NCI-H2196 (cell line): ENCODE measurements at regions not wholly inside any gene's neighbourhood (a gene's known extent, or its start where the extent isn't known, plus 50 kb on each side); places are given as distances from the start of the nearest gene placed in this dataset.

Experiments used
- DNase-seq: peaks from one replicate; lab custom pipeline; 2025; ENCODE audit not compliant: unreplicated experiment; lab: John Stamatoyannopoulos, UW

GRCh38 chr9:134502266-134502791, 139.3 kb upstream of the COL5A1 start:
- no peak for DNase-seq

DNA sequence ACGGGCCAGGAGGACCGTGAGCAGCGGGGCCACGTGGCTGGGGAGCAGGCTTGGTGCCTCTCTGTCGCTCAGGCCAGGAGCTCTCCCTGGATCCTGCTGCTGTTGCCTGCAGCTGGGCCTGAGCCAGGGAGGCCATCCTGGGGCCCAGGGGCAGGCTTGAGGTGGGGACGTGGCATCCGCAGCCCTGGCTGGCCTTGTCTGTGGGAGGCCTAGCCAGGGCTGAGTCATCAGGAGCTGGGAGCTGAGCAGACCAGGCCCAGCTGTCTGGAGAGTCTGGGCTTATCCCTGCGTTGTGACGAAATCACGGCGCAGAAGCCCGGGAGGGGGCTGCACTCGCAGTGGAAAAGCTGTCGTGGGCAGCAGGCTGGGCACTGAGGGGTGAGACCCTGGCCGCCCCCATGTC, 138.8 kb upstream of the COL5A1 start:
- DNase-seq: no peak

GRCh38 chr9:134503301-134504105, 138.1 kb upstream of the COL5A1 start:
- no peak for DNase-seq

DNA sequence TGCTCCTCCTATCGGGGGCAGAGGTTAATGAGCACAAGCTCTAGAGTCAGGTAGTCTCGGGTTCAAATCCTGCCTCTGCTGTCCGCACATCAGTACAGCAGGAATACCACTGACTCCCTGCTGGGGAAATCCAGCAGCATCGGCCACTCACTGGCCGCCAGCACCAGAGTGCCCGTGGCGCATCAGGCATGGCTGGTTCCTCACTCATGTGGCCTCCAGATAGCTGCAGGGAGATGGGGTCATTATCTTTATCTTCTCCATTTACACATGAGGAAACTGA, 137.6 kb upstream of the COL5A1 start:
- DNase-seq: no peak

DNA sequence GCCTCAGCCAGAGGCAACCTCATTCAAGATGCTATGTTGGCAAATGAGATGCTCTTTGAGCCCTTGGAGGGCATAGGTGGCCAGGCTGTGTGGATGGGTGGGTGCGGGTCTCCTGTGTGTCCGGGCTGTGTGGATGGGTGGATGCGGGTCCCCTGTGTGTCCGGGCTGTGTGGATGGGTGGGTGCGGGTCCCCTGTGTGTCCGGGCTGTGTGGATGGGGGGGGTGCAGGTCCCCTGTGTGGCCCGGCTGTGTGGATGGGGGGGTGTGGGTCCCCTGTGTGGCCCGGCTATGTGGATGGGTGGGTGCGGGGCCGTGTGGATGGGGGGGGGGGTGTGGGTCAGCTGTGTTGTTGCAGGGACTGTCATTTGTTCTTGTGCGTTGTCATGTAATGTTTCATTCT, 136.6 kb upstream of the COL5A1 start:
- no peak for DNase-seq

DNA sequence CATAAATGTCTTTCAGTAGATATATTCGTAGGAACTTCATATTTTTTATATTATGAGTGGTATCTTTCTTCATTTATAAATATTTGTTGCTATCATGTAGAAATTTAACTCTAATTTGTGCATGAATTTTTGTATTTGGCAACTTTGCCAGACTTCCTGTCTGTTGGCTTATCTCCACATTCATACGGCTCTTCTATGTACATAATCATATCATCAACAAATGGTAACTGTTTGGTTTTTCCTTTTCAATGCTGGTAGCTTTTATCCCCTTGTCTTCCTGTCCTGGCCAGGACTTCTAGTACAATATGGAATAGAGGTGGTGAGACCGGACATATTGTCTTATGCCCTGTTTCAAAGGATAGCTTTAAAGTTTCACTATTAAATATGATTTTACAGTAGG, 132.3 kb upstream of the COL5A1 start:
- DNase-seq: no peak

- no peak for DNase-seq
Observed at GRCh38 chr9:134509817-134510216, 131.8 kb upstream of the COL5A1 start.

- no peak for DNase-seq
Observed at GRCh38 chr9:134514503-134514902, 127.1 kb upstream of the COL5A1 start.

- no peak for DNase-seq
Observed at GRCh38 chr9:134515026-134515821, 126.4 kb upstream of the COL5A1 start.

- no peak for DNase-seq
Observed at GRCh38 chr9:134516464-134516863, 125.1 kb upstream of the COL5A1 start.

DNA sequence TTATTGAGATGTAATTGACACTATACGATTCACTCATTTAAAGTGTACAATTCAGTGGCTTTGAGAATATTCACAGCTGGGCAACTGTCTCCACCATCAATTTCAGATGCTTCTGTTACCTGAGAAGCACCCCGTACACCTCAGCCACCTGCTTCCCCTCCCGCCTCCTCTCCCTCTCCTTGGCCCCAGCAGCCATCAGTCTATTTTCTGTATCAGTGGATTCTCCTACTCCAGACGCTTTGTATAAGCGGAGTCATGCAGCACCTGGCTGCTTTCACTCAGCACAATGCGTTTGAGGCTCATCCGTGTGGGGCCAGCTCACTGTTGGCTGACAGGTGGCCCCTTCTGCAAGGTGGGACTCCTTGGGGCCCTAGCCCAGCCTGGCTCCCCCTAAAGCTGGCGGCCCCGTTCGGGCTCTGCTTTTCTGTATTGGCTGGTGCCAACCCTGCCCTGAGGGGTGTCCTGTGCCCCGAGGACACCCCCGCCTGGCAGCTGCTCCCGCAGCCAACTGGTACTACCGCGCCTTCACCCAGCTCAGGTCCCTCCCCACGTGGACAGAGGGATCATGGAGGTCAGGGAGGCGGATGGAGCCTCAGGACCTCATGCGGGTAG, 124.4 kb upstream of the COL5A1 start:
- DNase-seq: no peak

- DNase-seq: no peak
Observed at GRCh38 chr9:134518004-134518606, 123.5 kb upstream of the COL5A1 start.

DNA sequence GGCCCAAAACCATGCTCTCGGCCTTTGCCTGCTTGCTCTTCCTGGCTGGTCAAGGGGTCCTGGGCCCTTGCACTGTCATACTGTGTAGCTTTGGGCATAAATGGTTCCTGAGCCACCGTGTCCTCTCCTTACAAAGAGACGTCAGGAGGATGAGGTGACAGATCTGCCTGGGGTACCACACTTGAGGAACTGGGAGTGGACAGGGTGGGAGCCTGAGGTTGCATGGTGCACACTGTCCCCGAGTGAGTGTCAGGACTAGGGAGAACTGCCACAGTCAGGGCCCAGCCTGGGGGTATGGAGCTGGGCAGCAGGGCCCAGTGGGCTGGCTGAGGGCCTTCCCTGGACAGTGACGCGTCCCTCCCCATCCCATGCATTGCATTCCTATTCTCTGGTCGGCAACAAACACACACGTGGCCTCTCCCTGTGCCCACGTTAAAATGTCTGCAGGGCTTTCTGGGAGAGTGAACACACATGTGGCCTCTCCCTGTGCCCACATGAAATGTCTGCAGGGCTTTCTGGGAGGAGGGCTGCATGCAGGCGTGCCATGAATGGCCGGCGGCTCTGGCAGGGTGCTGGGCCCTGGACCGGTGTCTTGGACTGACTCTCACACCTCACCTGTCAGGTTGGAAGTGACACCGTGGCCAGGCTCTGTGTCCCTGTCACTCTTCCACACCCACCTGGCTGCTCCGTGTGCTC, 122.1 kb upstream of the COL5A1 start:
- no peak for DNase-seq

DNA sequence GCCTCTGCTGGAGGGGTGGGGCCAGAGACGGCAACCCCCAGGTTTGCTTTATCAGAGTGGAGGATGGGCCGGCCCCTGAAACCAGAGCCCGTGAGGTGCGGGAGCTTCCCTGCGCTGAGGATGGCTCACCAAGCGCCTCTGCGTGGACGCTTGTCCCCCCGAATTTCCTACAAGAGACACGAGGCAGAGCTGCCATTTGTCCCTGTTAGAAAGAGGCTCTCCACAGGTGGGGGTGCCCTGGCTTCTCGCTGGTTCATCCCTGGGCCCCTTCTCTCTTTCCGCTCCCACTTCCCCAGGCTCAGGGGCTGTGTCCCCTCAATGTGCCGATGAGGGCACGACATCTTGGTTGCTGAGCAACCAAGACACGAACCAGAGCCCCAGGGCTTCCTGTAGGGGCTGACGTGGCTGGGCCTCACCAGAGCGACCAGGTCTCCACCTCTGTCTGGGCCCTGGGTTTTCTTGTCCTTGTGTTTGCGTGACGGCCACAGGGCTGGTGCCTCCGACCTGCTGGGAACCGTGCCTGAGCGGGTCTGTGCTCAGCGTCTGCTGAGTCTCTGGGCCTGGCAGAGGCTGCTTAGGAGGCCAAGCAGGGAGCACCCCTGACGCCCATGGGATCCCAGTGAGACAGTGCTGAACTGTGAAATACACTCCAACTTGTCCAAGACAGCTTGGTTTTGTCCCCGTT, 119.6 kb upstream of the COL5A1 start:
- no peak for DNase-seq

- DNase-seq: no peak
Observed at GRCh38 chr9:134522502-134522848, 119.1 kb upstream of the COL5A1 start.

GRCh38 chr9:134522976-134523375, 118.6 kb upstream of the COL5A1 start:
- DNase-seq: no peak

- DNase-seq: no peak
Observed at GRCh38 chr9:134525070-134525815, 116.4 kb upstream of the COL5A1 start.

DNA sequence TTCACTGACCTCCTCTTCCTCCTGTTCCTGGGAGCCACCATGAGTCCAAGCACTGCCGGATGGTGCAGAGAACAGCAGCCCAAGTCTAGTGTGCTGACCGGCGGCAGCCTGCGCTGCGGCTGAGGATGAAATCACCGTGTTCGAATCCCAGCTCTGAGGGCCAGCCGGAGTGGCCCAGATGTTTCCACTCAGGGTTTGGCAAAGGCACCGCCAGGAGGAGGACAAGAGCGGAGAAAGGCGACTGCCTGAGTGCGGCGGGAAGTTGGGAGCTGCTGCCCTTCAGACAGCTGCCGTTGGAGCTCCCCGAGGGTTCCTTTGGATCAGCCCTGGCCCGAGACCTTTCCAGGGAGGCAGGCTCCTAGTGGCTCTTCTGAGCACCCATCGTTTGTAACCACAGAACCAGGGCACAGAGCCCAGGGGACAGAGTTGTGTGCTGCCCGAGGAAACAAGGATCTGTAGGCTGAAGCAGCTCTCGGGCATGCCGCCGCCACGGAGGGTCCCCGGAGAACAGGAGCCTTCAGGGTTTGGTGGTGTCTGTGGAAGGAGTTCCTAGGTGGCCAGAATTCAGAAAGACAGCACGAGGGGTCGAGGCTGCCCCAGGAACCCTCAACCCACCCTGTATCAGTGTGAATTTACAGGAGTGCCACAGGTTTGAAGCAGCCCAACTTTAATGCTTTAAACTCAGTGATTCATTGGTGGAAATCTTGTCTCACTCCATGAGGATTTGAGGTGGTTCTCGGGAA, 115.6 kb upstream of the COL5A1 start:
- no peak for DNase-seq
